ENCODE measurements at regions not wholly inside any gene's neighbourhood (a gene's known extent, or its start where the extent isn't known, plus 50 kb on each side); places are given as distances from the start of the nearest gene placed in this dataset.

GRCh38 chr10:131032329-131033165 lies 279.0 kb downstream of the TCERG1L start:
- TF ChIP-seq CTCF (IDR thresholded peaks at IDR 0.05) (no peak), POLR2A (IDR thresholded peaks at IDR 0.05) (no peak)
